ENCODE measurements at regions not wholly inside any gene's neighbourhood (a gene's known extent, or its start where the extent isn't known, plus 50 kb on each side); places are given as distances from the start of the nearest gene placed in this dataset.

DNA sequence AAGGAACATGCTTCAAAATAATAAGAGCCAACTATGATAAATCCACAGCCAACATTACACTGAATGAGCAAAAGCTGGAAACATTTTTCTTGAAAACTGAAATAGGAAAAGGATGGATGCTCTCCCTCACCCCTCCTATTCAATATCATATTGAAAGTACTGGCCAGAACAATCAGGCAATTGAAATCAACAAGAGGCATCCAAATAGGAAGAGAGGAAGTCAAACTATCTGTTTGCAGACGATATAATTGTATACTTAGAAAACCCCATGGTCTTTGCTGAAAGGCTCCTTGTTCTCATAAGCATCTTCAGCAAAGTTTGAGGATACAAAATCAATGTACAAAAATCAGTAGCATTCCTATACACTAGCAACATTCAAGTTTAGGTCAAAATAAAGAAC is 1562.5 kb upstream of the ADGRL3 start:
- TF ChIP-seq, protein P1, sequence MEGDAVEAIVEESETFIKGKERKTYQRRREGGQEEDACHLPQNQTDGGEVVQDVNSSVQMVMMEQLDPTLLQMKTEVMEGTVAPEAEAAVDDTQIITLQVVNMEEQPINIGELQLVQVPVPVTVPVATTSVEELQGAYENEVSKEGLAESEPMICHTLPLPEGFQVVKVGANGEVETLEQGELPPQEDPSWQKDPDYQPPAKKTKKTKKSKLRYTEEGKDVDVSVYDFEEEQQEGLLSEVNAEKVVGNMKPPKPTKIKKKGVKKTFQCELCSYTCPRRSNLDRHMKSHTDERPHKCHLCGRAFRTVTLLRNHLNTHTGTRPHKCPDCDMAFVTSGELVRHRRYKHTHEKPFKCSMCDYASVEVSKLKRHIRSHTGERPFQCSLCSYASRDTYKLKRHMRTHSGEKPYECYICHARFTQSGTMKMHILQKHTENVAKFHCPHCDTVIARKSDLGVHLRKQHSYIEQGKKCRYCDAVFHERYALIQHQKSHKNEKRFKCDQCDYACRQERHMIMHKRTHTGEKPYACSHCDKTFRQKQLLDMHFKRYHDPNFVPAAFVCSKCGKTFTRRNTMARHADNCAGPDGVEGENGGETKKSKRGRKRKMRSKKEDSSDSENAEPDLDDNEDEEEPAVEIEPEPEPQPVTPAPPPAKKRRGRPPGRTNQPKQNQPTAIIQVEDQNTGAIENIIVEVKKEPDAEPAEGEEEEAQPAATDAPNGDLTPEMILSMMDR (IDR thresholded peaks at IDR 0.05), result no peak
- no peak for TF ChIP-seq POLR2A (IDR thresholded peaks at IDR 0.05)
